OCI-LY7 (cell line): ENCODE measurements at regions not wholly inside any gene's neighbourhood (a gene's known extent, or its start where the extent isn't known, plus 50 kb on each side); places are given as distances from the start of the nearest gene placed in this dataset.
A peak's percentile ranks its signal among the peaks of the same experiment; 100 is the strongest.

ENCODE experiments used
- BruUV-seq: library from RNA; stranded (reverse); fragments of 400-500 nt; replicated peaks from 2 replicates; lab custom pipeline; 2021; lab: Mats Ljungman, UMichigan
- CTCF ChIA-PET: fragments of 300-600 bp; sonication (Branson Sonifier 250); formaldehyde crosslinking; loops from one replicate; lab custom pipeline; 2022; ENCODE audit warnings: antibody characterized with exemption; ENCODE audit not compliant: unreplicated experiment; lab: Charles Lee
- POLR2A ChIA-PET: fragments of 300-600 bp; sonication (Branson Sonifier 250); formaldehyde crosslinking; loops from one replicate; lab custom pipeline; 2022; ENCODE audit warnings: antibody characterized with exemption; lab: Charles Lee
- DNase-seq: peaks from one replicate; pipeline ENCODE4 v3.0.0-alpha.2; 2015; ENCODE audit warnings: low spot score
- H2AFZ ChIP-seq: fragments of 200-600 bp; sonication (generic), shearing (Covaris generic); 2 replicates; pipeline ENCODE4 v1.6.1; 2014; ENCODE audit warnings: mild to moderate bottlenecking, antibody characterized with exemption, low read length, moderate library complexity
- H3K27ac ChIP-seq: fragments of 200-600 bp; sonication (generic); 2 replicates; pipeline ENCODE4 v1.5.1; 2014; ENCODE audit warnings: mixed run types, low read depth, mild to moderate bottlenecking, moderate library complexity, low read length, inconsistent platforms; ENCODE audit not compliant: poor library complexity, severe bottlenecking
- H3K36me3 ChIP-seq: fragments of 200-600 bp; sonication (generic); 2 replicates; pipeline ENCODE4 v1.6.1; 2014; ENCODE audit warnings: mild to moderate bottlenecking, antibody characterized with exemption, low read length, moderate library complexity, mixed read lengths; ENCODE audit not compliant: insufficient read depth
- H3K4me1 ChIP-seq: fragments of 200-600 bp; sonication (generic); 2 replicates; pipeline ENCODE4 v1.5.1; 2014; ENCODE audit warnings: mild to moderate bottlenecking, low read length; ENCODE audit not compliant: insufficient read depth, poor library complexity, severe bottlenecking
- H3K4me2 ChIP-seq: fragments of 200-600 bp; sonication (generic); 2 replicates; pipeline ENCODE4 v1.6.1; 2014; ENCODE audit warnings: mild to moderate bottlenecking, low read length
- H3K4me3 ChIP-seq: fragments of 200-600 bp; sonication (generic); 2 replicates; pipeline ENCODE4 v1.5.1; 2014; ENCODE audit warnings: mild to moderate bottlenecking, low read depth, low read length; ENCODE audit not compliant: poor library complexity, severe bottlenecking
- H3K79me2 ChIP-seq: fragments of 200-600 bp; sonication (generic); 2 replicates; pipeline ENCODE4 v1.6.1; 2016; ENCODE audit warnings: low read depth, mild to moderate bottlenecking, low read length, moderate library complexity, mixed read lengths; ENCODE audit not compliant: insufficient read depth
- H3K9me2 ChIP-seq: fragments of 200-600 bp; sonication (generic); 2 replicates; pipeline ENCODE4 v1.6.1; 2016; ENCODE audit warnings: mild to moderate bottlenecking, low read length, mixed read lengths; ENCODE audit not compliant: insufficient read depth
- H3K9me3 ChIP-seq: fragments of 200-600 bp; sonication (generic); 2 replicates; pipeline ENCODE4 v1.6.1; 2014; ENCODE audit warnings: mild to moderate bottlenecking, mixed run types, low read length, mixed read lengths
- H4K20me1 ChIP-seq: fragments of 200-600 bp; sonication (generic); 2 replicates; pipeline ENCODE4 v1.6.1; 2014; ENCODE audit warnings: mild to moderate bottlenecking, antibody characterized with exemption, low read length, moderate library complexity, mixed read lengths; ENCODE audit not compliant: insufficient read depth
- EZH2phosphoT487 ChIP-seq: fragments of 200-600 bp; sonication (generic); IDR thresholded peaks from 2 replicates; pipeline ENCODE4 v1.6.1; 2018; ENCODE audit warnings: low read depth, borderline replicate concordance, mild to moderate bottlenecking, mixed run types, antibody characterized with exemption, low read length, moderate library complexity, mixed read lengths
- intact Hi-C: fragments of 100-400 bp; cut with micrococcal nuclease; formaldehyde crosslinking; loops from one replicate; pipeline ENCODE4 v1.10.0; 2022; ENCODE audit not compliant: unreplicated experiment
- TF ChIP-seq, protein P1 (sequence below): fragments of 200-600 bp; sonication (generic); conservative IDR thresholded peaks from 2 replicates; pipeline ENCODE4 v1.5.1; 2014; ENCODE audit warnings: mild to moderate bottlenecking, antibody characterized with exemption, low read length, moderate library complexity, mixed read lengths

DNA sequence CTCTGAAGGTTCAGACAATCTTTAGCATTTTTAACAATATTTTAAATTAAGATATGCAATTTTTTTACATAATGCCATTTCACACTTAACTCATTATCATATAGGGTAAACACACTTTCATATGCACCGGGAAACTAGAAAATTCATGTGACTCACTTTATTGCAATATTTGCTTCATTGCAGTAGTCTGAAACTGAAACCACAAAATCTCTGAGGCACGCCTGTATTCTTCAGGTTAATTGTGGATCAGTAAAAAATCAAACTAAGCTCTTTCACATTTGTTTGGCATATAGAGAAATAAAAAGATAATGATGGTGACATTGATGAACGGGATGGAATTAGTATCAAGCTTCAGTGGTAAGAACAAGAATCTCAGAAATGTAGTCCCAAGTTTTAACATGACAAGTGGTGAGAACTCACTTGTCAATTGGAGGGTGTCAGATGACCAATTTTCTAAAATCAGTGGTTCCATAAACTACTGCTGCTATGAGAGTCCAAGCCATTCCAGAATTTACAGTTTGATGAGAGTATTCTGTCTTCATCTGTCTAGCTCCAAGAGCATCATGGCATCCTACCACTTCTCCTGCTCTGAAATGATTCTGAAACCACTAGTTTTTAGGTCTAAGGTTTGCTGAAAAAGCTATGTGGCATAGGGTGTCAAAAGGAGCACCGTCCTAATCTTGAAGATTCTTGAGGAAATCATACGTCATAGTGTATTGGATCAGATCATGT is 281.0 kb downstream of the PTPRC start:
- no TSS peak for BruUV-seq
- no peak overlapping the region for H3K27ac ChIP-seq
- TF ChIP-seq EZH2phosphoT487, result no peak
- TF ChIP-seq, protein P1, sequence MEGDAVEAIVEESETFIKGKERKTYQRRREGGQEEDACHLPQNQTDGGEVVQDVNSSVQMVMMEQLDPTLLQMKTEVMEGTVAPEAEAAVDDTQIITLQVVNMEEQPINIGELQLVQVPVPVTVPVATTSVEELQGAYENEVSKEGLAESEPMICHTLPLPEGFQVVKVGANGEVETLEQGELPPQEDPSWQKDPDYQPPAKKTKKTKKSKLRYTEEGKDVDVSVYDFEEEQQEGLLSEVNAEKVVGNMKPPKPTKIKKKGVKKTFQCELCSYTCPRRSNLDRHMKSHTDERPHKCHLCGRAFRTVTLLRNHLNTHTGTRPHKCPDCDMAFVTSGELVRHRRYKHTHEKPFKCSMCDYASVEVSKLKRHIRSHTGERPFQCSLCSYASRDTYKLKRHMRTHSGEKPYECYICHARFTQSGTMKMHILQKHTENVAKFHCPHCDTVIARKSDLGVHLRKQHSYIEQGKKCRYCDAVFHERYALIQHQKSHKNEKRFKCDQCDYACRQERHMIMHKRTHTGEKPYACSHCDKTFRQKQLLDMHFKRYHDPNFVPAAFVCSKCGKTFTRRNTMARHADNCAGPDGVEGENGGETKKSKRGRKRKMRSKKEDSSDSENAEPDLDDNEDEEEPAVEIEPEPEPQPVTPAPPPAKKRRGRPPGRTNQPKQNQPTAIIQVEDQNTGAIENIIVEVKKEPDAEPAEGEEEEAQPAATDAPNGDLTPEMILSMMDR, result no peak
- peaks cover 84% of the 10 kb centered on the region; the same call in 1 of the 2 replicates for H3K79me2 ChIP-seq
- intact Hi-C loops, result no loop called here
- no peaks in the 10 kb centered on the region for H3K9me2 ChIP-seq
- no peak overlapping the region for H2AFZ ChIP-seq
- CTCF ChIA-PET, result interaction anchor here (0.6 kb wide), 1 partner anchor 148 kb away, joined by 3 read pairs; no protein-coding TSS in a partner anchor
- peak overlapping the region; percentile 4 for H3K4me3 ChIP-seq
- H3K36me3 ChIP-seq, result peaks cover 37% of the 10 kb centered on the region
- peak overlapping the region; percentile 48 for H3K4me2 ChIP-seq
- no peaks in the 10 kb centered on the region for H3K9me3 ChIP-seq
- POLR2A ChIA-PET, result interaction anchor here (0.7 to 4.1 kb wide), 7 partner anchors 8 to 901 kb away, joined by 3 to 19 read pairs (median 5); no protein-coding TSS in a partner anchor
- H4K20me1 ChIP-seq, result peaks cover 13% of the 10 kb centered on the region; the same call in 1 of the 2 replicates
- no peak for DNase-seq
- H3K4me1 ChIP-seq, result peaks cover 19% of the 10 kb centered on the region

DNA sequence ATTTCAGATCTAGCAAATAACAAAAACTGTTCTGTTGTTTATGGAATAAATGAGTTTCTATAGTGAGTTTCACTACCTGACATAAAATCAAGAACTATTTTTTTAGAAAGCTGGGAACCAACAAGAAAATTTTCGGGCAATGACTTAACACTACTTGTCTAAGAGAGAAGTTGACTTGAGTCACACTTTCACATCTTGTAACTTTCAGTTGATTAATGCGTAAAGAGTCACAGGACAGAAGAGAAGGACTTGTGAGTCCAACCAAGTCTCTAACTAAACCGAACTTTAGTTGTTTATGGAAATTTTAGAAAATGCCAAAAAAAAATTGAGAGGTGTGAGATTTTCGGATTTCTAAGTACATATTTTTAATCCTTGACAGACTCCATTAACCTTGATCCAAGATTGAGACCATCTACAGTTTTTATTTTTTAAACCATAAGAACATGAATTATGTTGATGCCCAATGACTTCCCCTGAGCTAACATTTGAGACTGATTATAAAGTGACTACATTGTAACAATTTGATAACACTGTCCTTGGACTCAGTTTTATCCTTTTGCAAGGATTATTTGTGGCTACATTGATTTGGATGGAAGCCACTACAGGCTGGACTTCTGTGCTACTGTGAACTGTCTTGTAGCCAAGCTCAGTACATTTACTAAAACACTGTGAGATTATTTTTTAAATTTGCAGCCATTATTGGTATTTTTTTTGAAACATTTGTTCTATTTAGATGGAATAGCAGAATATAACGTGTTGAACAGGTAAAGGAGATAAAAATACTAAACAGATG is 284.0 kb downstream of the PTPRC start:
- Histone ChIP-seq H3K79me2 (peaks cover 93% of the 10 kb centered on the region; the same call in 1 of the 2 replicates), H4K20me1 (peaks cover 10% of the 10 kb centered on the region; the same call in 1 of the 2 replicates), H3K36me3 (peaks cover 40% of the 10 kb centered on the region), H3K4me2 (no peak overlapping the region), H3K9me3 (no peaks in the 10 kb centered on the region), H3K4me3 (no peak overlapping the region), H2AFZ (no peak overlapping the region), H3K27ac (no peak overlapping the region), H3K9me2 (no peaks in the 10 kb centered on the region), H3K4me1 (peaks cover 19% of the 10 kb centered on the region)
- DNase-seq, result no peak
- BruUV-seq, result no TSS peak
- TF ChIP-seq EZH2phosphoT487, result no peak
- TF ChIP-seq, protein P1, result no peak
- intact Hi-C loops, result no loop called here
- POLR2A ChIA-PET, result interaction anchor here (0.6 to 2.7 kb wide), 2 partner anchors 11 to 1309 kb away, joined by 6 to 13 read pairs; no protein-coding TSS in a partner anchor
- CTCF ChIA-PET, result no interaction called here
